ENCODE measurements at regions not wholly inside any gene's neighbourhood (a gene's known extent, or its start where the extent isn't known, plus 50 kb on each side); places are given as distances from the start of the nearest gene placed in this dataset.

DNA sequence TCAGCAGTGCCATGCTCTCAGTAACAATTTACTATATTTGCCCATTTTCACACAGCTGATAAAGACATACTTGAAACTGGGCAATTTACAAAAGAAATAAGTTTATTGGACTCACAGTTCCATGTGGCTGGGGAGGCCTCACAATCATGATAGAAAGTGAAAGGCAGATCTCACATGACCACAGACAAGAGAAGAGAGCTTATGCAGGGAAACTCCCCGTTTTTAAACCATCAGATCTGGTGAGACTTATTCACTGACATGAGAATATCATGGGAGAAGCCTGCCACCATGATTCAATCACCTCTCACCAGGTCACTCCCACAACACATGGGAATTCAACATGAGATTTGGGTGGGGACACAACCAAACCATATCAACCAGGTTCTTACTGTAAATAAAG, 112.1 kb upstream of the C1orf87 start:
- Histone ChIP-seq H3K27me3 (ENCODE audit: control insufficient read depth, insufficient read depth, low read length) (no peaks in the 10 kb centered on the region), H3K36me3 (ENCODE audit: control insufficient read depth, insufficient read depth, low read length) (no peaks in the 10 kb centered on the region), H3K9me3 (ENCODE audit: control insufficient read depth, insufficient read depth, low read length) (no peaks in the 10 kb centered on the region), H3K4me3 (ENCODE audit: low read depth, low read length) (no peak overlapping the region), H3K4me1 (ENCODE audit: control insufficient read depth, insufficient read depth, low read length) (no peaks in the 10 kb centered on the region), H3K9ac (ENCODE audit: low read depth, low read length) (no peak overlapping the region)

DNA sequence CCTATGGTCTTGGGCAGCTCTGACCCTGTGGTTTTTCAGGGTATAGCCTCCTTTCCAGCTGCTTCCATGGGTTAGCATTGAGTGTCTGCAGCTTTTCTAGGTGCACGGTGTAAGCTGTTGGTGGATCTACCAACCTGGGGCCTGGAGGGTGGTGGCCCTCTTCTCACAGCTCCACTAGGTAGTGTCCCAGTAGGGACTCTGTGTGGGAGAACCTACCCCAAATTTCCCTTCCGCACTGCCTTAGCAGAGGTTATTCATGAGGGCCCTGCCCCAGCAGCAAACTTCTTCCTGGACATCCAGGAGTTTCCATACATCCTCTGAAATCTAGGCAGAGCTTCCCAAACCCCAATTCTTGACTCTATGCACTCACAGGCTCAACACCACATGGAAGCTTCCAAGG, 111.0 kb upstream of the C1orf87 start:
- H3K9ac ChIP-seq (ENCODE audit: low read depth, low read length), result no peak overlapping the region
- no peaks in the 10 kb centered on the region for H3K36me3 ChIP-seq (ENCODE audit: control insufficient read depth, insufficient read depth, low read length)
- no peaks in the 10 kb centered on the region for H3K9me3 ChIP-seq (ENCODE audit: control insufficient read depth, insufficient read depth, low read length)
- no peaks in the 10 kb centered on the region for H3K4me1 ChIP-seq (ENCODE audit: control insufficient read depth, insufficient read depth, low read length)
- no peak overlapping the region for H3K4me3 ChIP-seq (ENCODE audit: low read depth, low read length)
- no peaks in the 10 kb centered on the region for H3K27me3 ChIP-seq (ENCODE audit: control insufficient read depth, insufficient read depth, low read length)

DNA sequence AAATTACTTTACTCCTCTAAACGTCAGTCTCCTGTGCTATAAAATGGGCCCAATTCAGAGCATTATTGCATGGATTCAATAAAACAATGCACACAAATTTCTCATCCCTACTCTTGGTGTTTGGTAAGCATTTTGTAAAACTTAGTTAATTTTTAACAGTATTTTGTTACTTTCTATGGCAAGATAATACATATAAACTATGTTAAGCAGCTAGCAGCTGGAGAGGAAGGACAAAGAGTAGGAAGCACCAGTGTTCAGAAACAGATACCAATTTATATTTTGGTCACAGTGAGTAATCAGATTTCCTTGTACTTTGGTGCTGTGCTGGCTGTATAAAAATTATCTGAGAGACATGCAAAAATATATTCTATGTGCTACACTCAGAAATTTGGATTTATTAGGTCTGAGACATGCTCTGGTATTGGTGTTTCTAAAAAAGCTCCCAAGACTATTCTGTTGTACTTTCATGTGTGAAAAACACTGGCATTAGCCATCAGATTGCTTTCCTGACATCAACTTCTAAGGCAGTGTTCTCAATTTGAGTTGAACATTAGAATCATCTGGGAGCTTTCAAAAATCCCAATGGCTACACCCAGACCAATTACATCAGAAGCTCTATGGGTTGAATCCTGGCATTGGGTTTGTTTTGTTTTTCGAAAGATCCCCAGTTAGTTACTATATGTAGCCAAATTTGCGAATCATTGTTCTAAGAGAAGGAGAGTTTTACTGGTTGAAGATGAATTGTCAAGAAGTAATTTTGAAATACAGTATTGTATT, 100.3 kb upstream of the C1orf87 start:
- H3K9me3 ChIP-seq (ENCODE audit: control insufficient read depth, insufficient read depth, low read length), result no peaks in the 10 kb centered on the region
- no peaks in the 10 kb centered on the region for H3K36me3 ChIP-seq (ENCODE audit: control insufficient read depth, insufficient read depth, low read length)
- H3K4me3 ChIP-seq (ENCODE audit: low read depth, low read length), result no peak overlapping the region
- H3K4me1 ChIP-seq (ENCODE audit: control insufficient read depth, insufficient read depth, low read length), result no peaks in the 10 kb centered on the region
- H3K9ac ChIP-seq (ENCODE audit: low read depth, low read length), result no peak overlapping the region
- H3K27me3 ChIP-seq (ENCODE audit: control insufficient read depth, insufficient read depth, low read length), result no peaks in the 10 kb centered on the region

DNA sequence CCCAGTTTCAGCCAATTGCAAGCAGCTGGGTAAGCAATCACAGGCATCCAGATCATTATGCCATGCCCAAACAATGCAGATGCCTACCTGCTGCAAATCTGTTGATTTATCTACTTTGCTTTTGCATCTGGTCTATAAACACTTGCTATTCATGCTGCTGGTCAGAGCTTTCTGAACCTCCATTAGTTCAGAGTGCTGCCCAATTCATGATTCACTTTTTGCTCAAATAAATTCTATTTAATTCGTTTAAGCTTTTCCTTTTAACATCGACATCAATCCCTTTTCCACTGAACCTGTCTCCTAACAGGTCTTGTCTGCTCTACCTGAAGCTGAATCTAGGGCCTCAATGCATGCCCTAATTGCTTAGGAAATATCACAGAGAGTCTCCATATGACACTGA, 99.4 kb upstream of the C1orf87 start:
- Histone ChIP-seq H3K27me3 (ENCODE audit: control insufficient read depth, insufficient read depth, low read length) (no peaks in the 10 kb centered on the region), H3K9ac (ENCODE audit: low read depth, low read length) (no peak overlapping the region), H3K9me3 (ENCODE audit: control insufficient read depth, insufficient read depth, low read length) (no peaks in the 10 kb centered on the region), H3K36me3 (ENCODE audit: control insufficient read depth, insufficient read depth, low read length) (no peaks in the 10 kb centered on the region), H3K4me3 (ENCODE audit: low read depth, low read length) (no peak overlapping the region), H3K4me1 (ENCODE audit: control insufficient read depth, insufficient read depth, low read length) (no peaks in the 10 kb centered on the region)

DNA sequence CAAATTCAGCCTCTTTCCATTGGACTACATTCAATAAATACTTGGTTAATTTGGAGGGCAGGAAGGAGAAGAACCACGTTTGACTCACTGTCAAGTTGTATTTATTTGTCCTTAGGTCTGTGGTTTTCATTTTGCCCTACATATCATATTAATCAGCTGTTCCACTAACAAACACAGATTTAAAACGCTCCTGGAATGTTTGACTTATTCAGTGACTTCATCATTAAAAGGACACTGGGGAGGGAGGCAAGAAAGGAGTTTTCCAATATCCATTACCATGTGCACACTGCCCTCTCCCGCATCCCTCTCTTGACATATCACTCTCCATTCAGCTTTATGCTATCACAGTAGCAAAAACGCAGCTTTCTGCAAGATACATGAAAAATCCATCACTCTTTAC, 98.2 kb upstream of the C1orf87 start:
- H3K36me3 ChIP-seq (ENCODE audit: control insufficient read depth, insufficient read depth, low read length), result no peaks in the 10 kb centered on the region
- H3K9me3 ChIP-seq (ENCODE audit: control insufficient read depth, insufficient read depth, low read length), result no peaks in the 10 kb centered on the region
- H3K4me3 ChIP-seq (ENCODE audit: low read depth, low read length), result no peak overlapping the region
- H3K9ac ChIP-seq (ENCODE audit: low read depth, low read length), result no peak overlapping the region
- no peaks in the 10 kb centered on the region for H3K4me1 ChIP-seq (ENCODE audit: control insufficient read depth, insufficient read depth, low read length)
- H3K27me3 ChIP-seq (ENCODE audit: control insufficient read depth, insufficient read depth, low read length), result no peaks in the 10 kb centered on the region

DNA sequence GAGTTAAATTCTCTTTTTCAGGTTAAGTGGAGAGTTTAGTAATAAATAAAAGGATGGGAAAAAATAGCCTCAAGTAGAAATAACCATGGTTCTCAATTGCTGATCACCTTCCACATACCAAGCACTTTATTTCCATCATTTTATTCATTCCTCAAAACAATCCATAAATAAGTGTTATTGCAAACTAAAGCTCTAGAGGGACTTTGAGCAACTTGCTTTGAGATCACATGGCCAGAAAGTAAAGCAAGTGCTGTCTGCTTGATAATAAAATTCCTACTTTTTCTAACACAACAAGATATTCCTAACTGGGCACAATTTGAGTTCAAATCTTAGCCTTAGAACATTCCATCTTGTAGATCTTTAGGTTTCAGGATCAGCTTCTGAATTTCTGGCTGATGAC, 97.1 kb upstream of the C1orf87 start:
- H3K4me1 ChIP-seq (ENCODE audit: control insufficient read depth, insufficient read depth, low read length), result no peaks in the 10 kb centered on the region
- H3K9ac ChIP-seq (ENCODE audit: low read depth, low read length), result no peak overlapping the region
- no peaks in the 10 kb centered on the region for H3K27me3 ChIP-seq (ENCODE audit: control insufficient read depth, insufficient read depth, low read length)
- no peaks in the 10 kb centered on the region for H3K9me3 ChIP-seq (ENCODE audit: control insufficient read depth, insufficient read depth, low read length)
- no peaks in the 10 kb centered on the region for H3K36me3 ChIP-seq (ENCODE audit: control insufficient read depth, insufficient read depth, low read length)
- H3K4me3 ChIP-seq (ENCODE audit: low read depth, low read length), result no peak overlapping the region

DNA sequence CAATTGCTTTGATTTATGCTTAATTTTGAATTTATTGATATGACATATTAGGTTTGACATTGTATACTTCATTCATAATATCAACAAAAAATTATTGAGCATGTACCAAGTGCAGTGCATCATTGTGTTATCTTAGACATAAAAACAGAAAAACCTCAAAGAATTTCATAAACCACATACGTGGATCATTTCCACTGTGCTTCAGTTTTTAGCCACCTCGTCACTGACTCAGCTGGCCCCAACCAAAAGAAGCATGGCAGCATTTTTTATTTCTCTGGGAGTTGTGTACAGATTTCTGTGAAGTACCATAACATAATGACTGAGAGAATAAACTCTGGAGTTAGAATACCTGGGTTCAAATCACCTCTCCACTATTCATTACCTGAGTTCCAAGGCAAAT, 95.6 kb upstream of the C1orf87 start:
- H3K4me1 ChIP-seq (ENCODE audit: control insufficient read depth, insufficient read depth, low read length), result no peaks in the 10 kb centered on the region
- no peak overlapping the region for H3K4me3 ChIP-seq (ENCODE audit: low read depth, low read length)
- H3K9me3 ChIP-seq (ENCODE audit: control insufficient read depth, insufficient read depth, low read length), result no peaks in the 10 kb centered on the region
- no peaks in the 10 kb centered on the region for H3K36me3 ChIP-seq (ENCODE audit: control insufficient read depth, insufficient read depth, low read length)
- no peak overlapping the region for H3K9ac ChIP-seq (ENCODE audit: low read depth, low read length)
- H3K27me3 ChIP-seq (ENCODE audit: control insufficient read depth, insufficient read depth, low read length), result no peaks in the 10 kb centered on the region

DNA sequence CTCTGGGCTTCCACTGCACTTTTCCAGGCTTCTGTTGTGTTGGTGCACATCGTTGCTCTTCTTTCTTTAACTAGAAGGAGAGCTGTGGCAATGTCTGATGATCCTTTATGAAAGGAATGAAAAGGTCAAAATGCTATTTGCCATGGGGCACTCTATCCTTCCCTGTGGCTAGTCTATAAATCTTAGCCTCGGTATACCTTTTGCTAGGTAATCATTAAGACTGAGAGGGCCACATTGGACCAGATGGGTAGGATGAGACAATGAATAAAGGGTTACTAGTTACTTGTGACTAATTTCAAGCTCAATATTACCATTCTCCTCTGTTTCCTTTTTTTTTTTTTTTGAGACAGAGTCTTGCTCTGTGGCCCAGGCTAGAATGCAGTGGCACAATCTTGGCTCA, 89.4 kb upstream of the C1orf87 start:
- no peaks in the 10 kb centered on the region for H3K27me3 ChIP-seq (ENCODE audit: control insufficient read depth, insufficient read depth, low read length)
- H3K4me3 ChIP-seq (ENCODE audit: low read depth, low read length), result no peak overlapping the region
- no peaks in the 10 kb centered on the region for H3K9me3 ChIP-seq (ENCODE audit: control insufficient read depth, insufficient read depth, low read length)
- no peaks in the 10 kb centered on the region for H3K36me3 ChIP-seq (ENCODE audit: control insufficient read depth, insufficient read depth, low read length)
- no peak overlapping the region for H3K9ac ChIP-seq (ENCODE audit: low read depth, low read length)
- no peaks in the 10 kb centered on the region for H3K4me1 ChIP-seq (ENCODE audit: control insufficient read depth, insufficient read depth, low read length)

DNA sequence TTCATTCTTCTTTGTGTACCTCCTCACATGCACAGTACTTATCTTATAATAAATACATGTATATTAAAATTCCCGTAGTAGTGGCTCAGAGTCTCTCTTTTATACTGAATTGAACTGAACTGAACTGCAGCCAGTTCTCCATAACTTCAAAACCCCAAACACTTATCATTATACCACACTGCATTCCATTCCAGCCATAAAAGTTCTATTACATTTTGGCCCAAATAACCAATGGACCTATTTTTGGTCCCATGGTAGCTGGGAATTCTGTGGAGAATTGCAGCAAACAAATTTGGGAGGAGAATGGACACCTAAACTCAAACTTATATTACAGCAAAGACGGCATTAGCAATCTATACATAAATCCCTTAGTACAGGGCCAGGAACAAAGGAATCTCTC, 86.6 kb upstream of the C1orf87 start:
- H3K4me3 ChIP-seq (ENCODE audit: low read depth, low read length), result no peak overlapping the region
- no peaks in the 10 kb centered on the region for H3K4me1 ChIP-seq (ENCODE audit: control insufficient read depth, insufficient read depth, low read length)
- H3K9me3 ChIP-seq (ENCODE audit: control insufficient read depth, insufficient read depth, low read length), result no peaks in the 10 kb centered on the region
- no peaks in the 10 kb centered on the region for H3K36me3 ChIP-seq (ENCODE audit: control insufficient read depth, insufficient read depth, low read length)
- H3K9ac ChIP-seq (ENCODE audit: low read depth, low read length), result no peak overlapping the region
- no peaks in the 10 kb centered on the region for H3K27me3 ChIP-seq (ENCODE audit: control insufficient read depth, insufficient read depth, low read length)

DNA sequence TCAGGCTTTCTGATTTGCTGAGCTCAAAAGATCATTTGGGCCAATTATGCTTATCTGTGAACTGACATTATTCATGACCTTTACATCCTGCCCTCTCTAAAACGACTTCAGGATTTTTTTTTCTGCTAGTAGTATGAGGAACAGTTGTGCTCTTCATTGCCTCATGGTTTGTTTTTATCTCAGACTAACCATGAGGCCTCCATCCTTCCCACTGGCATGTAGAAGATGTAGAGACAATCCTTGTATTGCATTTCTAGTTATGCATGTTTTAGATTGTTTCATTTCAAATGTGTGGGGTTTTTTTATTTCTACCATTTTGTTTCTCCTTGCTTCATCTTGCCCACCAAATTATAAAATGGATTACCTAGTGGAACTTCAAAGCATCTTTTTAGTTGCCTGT, 82.8 kb upstream of the C1orf87 start:
- H3K36me3 ChIP-seq (ENCODE audit: control insufficient read depth, insufficient read depth, low read length), result no peaks in the 10 kb centered on the region
- H3K4me3 ChIP-seq (ENCODE audit: low read depth, low read length), result no peak overlapping the region
- H3K9me3 ChIP-seq (ENCODE audit: control insufficient read depth, insufficient read depth, low read length), result no peaks in the 10 kb centered on the region
- no peak overlapping the region for H3K9ac ChIP-seq (ENCODE audit: low read depth, low read length)
- no peaks in the 10 kb centered on the region for H3K4me1 ChIP-seq (ENCODE audit: control insufficient read depth, insufficient read depth, low read length)
- H3K27me3 ChIP-seq (ENCODE audit: control insufficient read depth, insufficient read depth, low read length), result no peaks in the 10 kb centered on the region

DNA sequence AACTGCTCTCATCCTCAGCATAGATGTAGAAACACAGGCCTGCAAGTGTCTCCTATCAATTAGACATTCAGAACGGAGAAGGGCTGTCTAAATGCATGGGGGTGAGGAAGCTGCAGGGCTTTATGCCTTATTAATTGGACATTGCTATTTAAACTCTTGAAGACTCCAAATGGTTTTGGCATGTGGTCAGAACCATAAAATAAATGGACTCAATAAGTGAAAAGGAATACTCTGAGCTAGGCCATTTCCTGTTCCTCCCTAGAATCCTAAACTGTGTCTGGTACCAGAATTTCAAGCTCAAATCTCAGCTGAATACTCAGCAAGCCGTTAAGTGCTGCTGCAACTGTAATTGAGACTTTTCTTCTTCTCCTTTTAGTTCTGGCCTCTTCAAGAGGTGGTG, 80.4 kb upstream of the C1orf87 start:
- Histone ChIP-seq H3K4me1 (ENCODE audit: control insufficient read depth, insufficient read depth, low read length) (no peaks in the 10 kb centered on the region), H3K27me3 (ENCODE audit: control insufficient read depth, insufficient read depth, low read length) (no peaks in the 10 kb centered on the region), H3K9me3 (ENCODE audit: control insufficient read depth, insufficient read depth, low read length) (no peaks in the 10 kb centered on the region), H3K36me3 (ENCODE audit: control insufficient read depth, insufficient read depth, low read length) (no peaks in the 10 kb centered on the region), H3K4me3 (ENCODE audit: low read depth, low read length) (no peak overlapping the region), H3K9ac (ENCODE audit: low read depth, low read length) (no peak overlapping the region)

DNA sequence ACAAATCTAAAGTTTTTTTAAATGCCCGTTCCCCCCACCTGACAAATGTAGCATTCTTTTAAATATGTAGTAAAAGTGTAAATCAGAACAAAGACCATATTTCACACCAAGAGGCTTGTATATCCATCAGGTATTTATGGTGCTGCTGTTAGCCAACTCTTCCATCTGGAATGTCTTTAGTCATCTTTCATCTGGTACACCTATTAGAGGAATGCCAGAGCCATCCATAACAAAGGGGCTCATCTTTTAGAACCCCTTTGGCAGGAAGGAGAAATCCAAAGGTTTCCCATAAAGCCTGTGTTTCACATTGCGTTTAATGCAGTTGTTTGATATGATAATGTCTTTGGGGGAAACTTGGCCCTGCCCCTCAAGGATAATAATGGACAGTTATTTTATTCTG, 79.3 kb upstream of the C1orf87 start:
- Histone ChIP-seq H3K9me3 (ENCODE audit: control insufficient read depth, insufficient read depth, low read length) (no peaks in the 10 kb centered on the region), H3K4me1 (ENCODE audit: control insufficient read depth, insufficient read depth, low read length) (no peaks in the 10 kb centered on the region), H3K9ac (ENCODE audit: low read depth, low read length) (no peak overlapping the region), H3K36me3 (ENCODE audit: control insufficient read depth, insufficient read depth, low read length) (no peaks in the 10 kb centered on the region), H3K4me3 (ENCODE audit: low read depth, low read length) (no peak overlapping the region), H3K27me3 (ENCODE audit: control insufficient read depth, insufficient read depth, low read length) (no peaks in the 10 kb centered on the region)
